Activated CD4-positive, alpha-beta T cell treated with anti-CD3 and anti-CD28 coated beads, Interleukin-2, amount 10 ng/mL, durations not matched to agents 24 days and 14 days (primary cell): ENCODE measurements at regions not wholly inside any gene's neighbourhood (a gene's known extent, or its start where the extent isn't known, plus 50 kb on each side); places are given as distances from the start of the nearest gene placed in this dataset.
A peak's percentile ranks its signal among the peaks of the same experiment; 100 is the strongest.

Experiments used
- DNase-seq: peaks from one replicate; pipeline ENCODE4 v3.0.0; 2022
- H3K27ac Mint-ChIP-seq: one replicate; pipeline ENCODE4 v1.8.0; 2022; ENCODE audit warnings: mild to moderate bottlenecking, mixed read lengths
- H3K27me3 Mint-ChIP-seq: one replicate; pipeline ENCODE4 v1.8.0; 2022; ENCODE audit warnings: mixed read lengths
- H3K36me3 Mint-ChIP-seq: one replicate; pipeline ENCODE4 v1.8.0; 2022; ENCODE audit warnings: low read depth, mild to moderate bottlenecking, mixed read lengths
- H3K4me1 Mint-ChIP-seq: one replicate; pipeline ENCODE4 v1.8.0; 2021; ENCODE audit warnings: mixed read lengths
- H3K4me3 Mint-ChIP-seq: one replicate; pipeline ENCODE4 v1.8.0; 2022; ENCODE audit warnings: mild to moderate bottlenecking, moderate library complexity, mixed read lengths
- H3K9me3 Mint-ChIP-seq: one replicate; pipeline ENCODE4 v1.8.0; 2021; ENCODE audit warnings: mixed read lengths
- intact Hi-C: fragments of 100-400 bp; cut with micrococcal nuclease; formaldehyde crosslinking; loops from one replicate; pipeline ENCODE4 v1.15.1; 2023

GRCh38 chr2:23291239-23291638, 93.7 kb upstream of the KLHL29 start:
- no peaks in the 10 kb centered on the region for H3K9me3 Mint-ChIP-seq
- H3K4me1 Mint-ChIP-seq: no peaks in the 10 kb centered on the region
- no peaks in the 10 kb centered on the region for H3K36me3 Mint-ChIP-seq
- no peak overlapping the region for H3K27ac Mint-ChIP-seq
- no peak overlapping the region for H3K4me3 Mint-ChIP-seq
- DNase-seq: no peak
- intact Hi-C loops: no loop called here
- peaks cover 19% of the 10 kb centered on the region for H3K27me3 Mint-ChIP-seq

GRCh38 chr2:23292024-23292423, 93.0 kb upstream of the KLHL29 start:
- no peaks in the 10 kb centered on the region for H3K36me3 Mint-ChIP-seq
- no peak overlapping the region for H3K27ac Mint-ChIP-seq
- H3K27me3 Mint-ChIP-seq: peaks cover 14% of the 10 kb centered on the region
- intact Hi-C loops: no loop called here
- no peaks in the 10 kb centered on the region for H3K9me3 Mint-ChIP-seq
- no peak for DNase-seq
- H3K4me1 Mint-ChIP-seq: no peaks in the 10 kb centered on the region
- no peak overlapping the region for H3K4me3 Mint-ChIP-seq

- no peak for DNase-seq
- H3K9me3 Mint-ChIP-seq: no peaks in the 10 kb centered on the region
- H3K36me3 Mint-ChIP-seq: no peaks in the 10 kb centered on the region
- no peaks in the 10 kb centered on the region for H3K4me1 Mint-ChIP-seq
- no peak overlapping the region for H3K27ac Mint-ChIP-seq
- H3K27me3 Mint-ChIP-seq: peaks cover 8% of the 10 kb centered on the region
- intact Hi-C loops: no loop called here
- H3K4me3 Mint-ChIP-seq: no peak overlapping the region
These were observed 91.9 kb upstream of the KLHL29 start for GRCh38 chr2:23293063-23293462.

GRCh38 chr2:23293731-23294130, 91.2 kb upstream of the KLHL29 start:
- intact Hi-C loops: no loop called here
- DNase-seq: no peak

GRCh38 chr2:23294238-23294637, 90.7 kb upstream of the KLHL29 start:
- Mint-ChIP-seq H3K4me3 (no peak overlapping the region), H3K27me3 (peaks cover 9% of the 10 kb centered on the region), H3K9me3 (no peaks in the 10 kb centered on the region), H3K36me3 (no peaks in the 10 kb centered on the region), H3K27ac (no peak overlapping the region), H3K4me1 (no peaks in the 10 kb centered on the region)
- intact Hi-C loops: no loop called here
- DNase-seq: no peak

More at GRCh38 chr2:23293731-23294130, 91.2 kb upstream of the KLHL29 start:
- no peaks in the 10 kb centered on the region for H3K4me1 Mint-ChIP-seq
- H3K36me3 Mint-ChIP-seq: no peaks in the 10 kb centered on the region
- H3K27me3 Mint-ChIP-seq: peaks cover 9% of the 10 kb centered on the region
- no peak overlapping the region for H3K4me3 Mint-ChIP-seq
- no peaks in the 10 kb centered on the region for H3K9me3 Mint-ChIP-seq
- no peak overlapping the region for H3K27ac Mint-ChIP-seq

GRCh38 chr2:23296691-23297090, 88.3 kb upstream of the KLHL29 start:
- no peak for DNase-seq
- Mint-ChIP-seq H3K36me3 (no peaks in the 10 kb centered on the region), H3K27me3 (peaks cover 7% of the 10 kb centered on the region), H3K4me3 (no peak overlapping the region), H3K9me3 (no peaks in the 10 kb centered on the region), H3K27ac (no peak overlapping the region), H3K4me1 (no peaks in the 10 kb centered on the region)
- intact Hi-C loops: no loop called here

- Mint-ChIP-seq H3K27ac (no peak overlapping the region), H3K9me3 (no peaks in the 10 kb centered on the region), H3K36me3 (no peaks in the 10 kb centered on the region), H3K4me1 (no peaks in the 10 kb centered on the region), H3K27me3 (peaks cover 7% of the 10 kb centered on the region), H3K4me3 (no peak overlapping the region)
- intact Hi-C loops: no loop called here
- DNase-seq: no peak
These were observed 87.9 kb upstream of the KLHL29 start for GRCh38 chr2:23297112-23297511.

- Mint-ChIP-seq H3K36me3 (no peaks in the 10 kb centered on the region), H3K27ac (no peak overlapping the region), H3K4me1 (no peaks in the 10 kb centered on the region), H3K4me3 (no peak overlapping the region), H3K27me3 (peaks cover 9% of the 10 kb centered on the region), H3K9me3 (no peaks in the 10 kb centered on the region)
- DNase-seq: no peak
- intact Hi-C loops: no loop called here
These were observed 86.4 kb upstream of the KLHL29 start for GRCh38 chr2:23298551-23298950.

- Mint-ChIP-seq H3K4me1 (no peaks in the 10 kb centered on the region), H3K36me3 (no peaks in the 10 kb centered on the region), H3K4me3 (no peak overlapping the region), H3K9me3 (no peaks in the 10 kb centered on the region), H3K27ac (no peak overlapping the region), H3K27me3 (peaks cover 12% of the 10 kb centered on the region)
- intact Hi-C loops: no loop called here
- DNase-seq: no peak
These were observed 85.3 kb upstream of the KLHL29 start for GRCh38 chr2:23299476-23300195.

GRCh38 chr2:23301136-23301535, 83.8 kb upstream of the KLHL29 start:
- Mint-ChIP-seq H3K36me3 (no peaks in the 10 kb centered on the region), H3K4me1 (no peaks in the 10 kb centered on the region), H3K27ac (no peak overlapping the region), H3K4me3 (no peak overlapping the region), H3K27me3 (peaks cover 15% of the 10 kb centered on the region), H3K9me3 (no peaks in the 10 kb centered on the region)
- DNase-seq: no peak
- intact Hi-C loops: no loop called here

GRCh38 chr2:23302591-23302990, 82.4 kb upstream of the KLHL29 start:
- Mint-ChIP-seq H3K36me3 (no peaks in the 10 kb centered on the region), H3K27ac (no peak overlapping the region), H3K4me1 (no peaks in the 10 kb centered on the region), H3K9me3 (no peaks in the 10 kb centered on the region), H3K27me3 (peaks cover 17% of the 10 kb centered on the region), H3K4me3 (no peak overlapping the region)
- no peak for DNase-seq
- intact Hi-C loops: no loop called here

- H3K36me3 Mint-ChIP-seq: no peaks in the 10 kb centered on the region
- H3K27ac Mint-ChIP-seq: no peak overlapping the region
- no peaks in the 10 kb centered on the region for H3K4me1 Mint-ChIP-seq
- intact Hi-C loops: no loop called here
- H3K4me3 Mint-ChIP-seq: no peak overlapping the region
- no peaks in the 10 kb centered on the region for H3K9me3 Mint-ChIP-seq
- no peak for DNase-seq
- H3K27me3 Mint-ChIP-seq: peaks cover 20% of the 10 kb centered on the region
These were observed 78.6 kb upstream of the KLHL29 start for GRCh38 chr2:23306401-23306800.

- H3K9me3 Mint-ChIP-seq: no peaks in the 10 kb centered on the region
- H3K36me3 Mint-ChIP-seq: no peaks in the 10 kb centered on the region
- intact Hi-C loops: no loop called here
These were observed 73.8 kb upstream of the KLHL29 start for GRCh38 chr2:23311186-23311585.

GRCh38 chr2:23312996-23313606, 71.9 kb upstream of the KLHL29 start:
- no peaks in the 10 kb centered on the region for H3K36me3 Mint-ChIP-seq
- H3K4me3 Mint-ChIP-seq: no peak overlapping the region
- H3K9me3 Mint-ChIP-seq: no peaks in the 10 kb centered on the region
- H3K27ac Mint-ChIP-seq: no peak overlapping the region
- intact Hi-C loops: no loop called here
- no peaks in the 10 kb centered on the region for H3K4me1 Mint-ChIP-seq
- H3K27me3 Mint-ChIP-seq: peaks cover 20% of the 10 kb centered on the region
- DNase-seq: peak; percentile 62

More at GRCh38 chr2:23311186-23311585, 73.8 kb upstream of the KLHL29 start:
- H3K4me1 Mint-ChIP-seq: no peaks in the 10 kb centered on the region
- no peak for DNase-seq
- no peak overlapping the region for H3K4me3 Mint-ChIP-seq
- peaks cover 17% of the 10 kb centered on the region for H3K27me3 Mint-ChIP-seq
- H3K27ac Mint-ChIP-seq: no peak overlapping the region

GRCh38 chr2:23314687-23315086, 70.3 kb upstream of the KLHL29 start:
- intact Hi-C loops: no loop called here
- H3K4me1 Mint-ChIP-seq: no peaks in the 10 kb centered on the region
- peaks cover 28% of the 10 kb centered on the region for H3K27me3 Mint-ChIP-seq
- no peak overlapping the region for H3K4me3 Mint-ChIP-seq
- no peaks in the 10 kb centered on the region for H3K9me3 Mint-ChIP-seq
- H3K36me3 Mint-ChIP-seq: no peaks in the 10 kb centered on the region
- no peak for DNase-seq
- H3K27ac Mint-ChIP-seq: no peak overlapping the region
